ENCODE measurements at regions not wholly inside any gene's neighbourhood (a gene's known extent, or its start where the extent isn't known, plus 50 kb on each side); places are given as distances from the start of the nearest gene placed in this dataset.

DNA sequence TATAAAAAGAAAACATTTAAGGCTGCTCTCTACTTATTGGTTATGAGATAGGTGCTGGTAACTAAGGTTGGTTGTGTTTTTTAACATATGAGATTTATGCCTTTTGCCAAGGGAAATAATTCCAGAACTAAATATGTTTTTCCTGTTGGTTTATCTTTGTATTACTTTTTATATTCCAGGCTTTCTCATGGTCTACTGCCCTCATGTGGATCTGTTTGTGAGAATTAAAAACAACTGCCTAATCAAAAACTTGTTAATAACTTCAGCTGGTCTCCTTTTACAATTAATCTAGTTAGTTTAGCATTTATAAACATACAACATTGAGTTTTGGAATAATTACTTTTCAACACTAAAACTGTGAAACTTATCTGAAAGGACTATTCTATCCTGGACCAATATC lies 1208.3 kb downstream of the ADGRL3 start:
- no peak for DNase-seq (ENCODE audit: extremely low read depth, insufficient read length)

DNA sequence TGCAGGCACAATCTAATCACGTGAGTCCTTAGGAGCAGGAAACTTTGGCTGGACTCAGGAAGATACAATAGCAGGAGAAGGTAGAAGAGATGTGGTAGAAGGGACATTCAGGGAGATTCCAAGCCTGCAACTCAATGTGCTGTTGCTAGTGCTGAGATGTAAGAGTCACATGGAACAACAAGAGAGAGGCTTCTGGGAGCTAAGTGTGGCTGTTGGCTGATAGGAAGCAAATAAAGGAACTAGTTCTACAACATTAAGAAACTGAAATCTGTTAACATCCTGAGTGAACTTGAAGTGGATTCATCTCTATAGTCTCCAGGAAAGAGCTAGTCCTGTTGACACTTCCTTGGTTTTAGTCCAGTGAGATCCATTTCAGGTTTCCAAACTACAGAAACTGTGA lies 1207.4 kb downstream of the ADGRL3 start:
- TF ChIP-seq, protein P1, sequence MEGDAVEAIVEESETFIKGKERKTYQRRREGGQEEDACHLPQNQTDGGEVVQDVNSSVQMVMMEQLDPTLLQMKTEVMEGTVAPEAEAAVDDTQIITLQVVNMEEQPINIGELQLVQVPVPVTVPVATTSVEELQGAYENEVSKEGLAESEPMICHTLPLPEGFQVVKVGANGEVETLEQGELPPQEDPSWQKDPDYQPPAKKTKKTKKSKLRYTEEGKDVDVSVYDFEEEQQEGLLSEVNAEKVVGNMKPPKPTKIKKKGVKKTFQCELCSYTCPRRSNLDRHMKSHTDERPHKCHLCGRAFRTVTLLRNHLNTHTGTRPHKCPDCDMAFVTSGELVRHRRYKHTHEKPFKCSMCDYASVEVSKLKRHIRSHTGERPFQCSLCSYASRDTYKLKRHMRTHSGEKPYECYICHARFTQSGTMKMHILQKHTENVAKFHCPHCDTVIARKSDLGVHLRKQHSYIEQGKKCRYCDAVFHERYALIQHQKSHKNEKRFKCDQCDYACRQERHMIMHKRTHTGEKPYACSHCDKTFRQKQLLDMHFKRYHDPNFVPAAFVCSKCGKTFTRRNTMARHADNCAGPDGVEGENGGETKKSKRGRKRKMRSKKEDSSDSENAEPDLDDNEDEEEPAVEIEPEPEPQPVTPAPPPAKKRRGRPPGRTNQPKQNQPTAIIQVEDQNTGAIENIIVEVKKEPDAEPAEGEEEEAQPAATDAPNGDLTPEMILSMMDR (IDR thresholded peaks at IDR 0.05; ENCODE audit: insufficient read depth, low read length, poor library complexity, severe bottlenecking) = no peak
- no peaks in the 10 kb centered on the region for H3K27me3 ChIP-seq (replicated peaks; ENCODE audit: control insufficient read depth, insufficient read depth, low read length)
- no peaks in the 10 kb centered on the region for H3K36me3 ChIP-seq (ENCODE audit: control insufficient read depth, insufficient read depth, low read length)
- DNase-seq (ENCODE audit: extremely low read depth, insufficient read length) = no peak
- no peak overlapping the region for H3K4me3 ChIP-seq (replicated peaks; ENCODE audit: low read depth, low read length)

More for the DNA sequence above, 1208.3 kb downstream of the ADGRL3 start:
- TF ChIP-seq, protein P1 (IDR thresholded peaks at IDR 0.05; ENCODE audit: insufficient read depth, low read length, poor library complexity, severe bottlenecking) = no peak
- Histone ChIP-seq H3K36me3 (ENCODE audit: control insufficient read depth, insufficient read depth, low read length) (no peaks in the 10 kb centered on the region), H3K4me3 (replicated peaks; ENCODE audit: low read depth, low read length) (no peak overlapping the region), H3K27me3 (replicated peaks; ENCODE audit: control insufficient read depth, insufficient read depth, low read length) (no peaks in the 10 kb centered on the region)

DNA sequence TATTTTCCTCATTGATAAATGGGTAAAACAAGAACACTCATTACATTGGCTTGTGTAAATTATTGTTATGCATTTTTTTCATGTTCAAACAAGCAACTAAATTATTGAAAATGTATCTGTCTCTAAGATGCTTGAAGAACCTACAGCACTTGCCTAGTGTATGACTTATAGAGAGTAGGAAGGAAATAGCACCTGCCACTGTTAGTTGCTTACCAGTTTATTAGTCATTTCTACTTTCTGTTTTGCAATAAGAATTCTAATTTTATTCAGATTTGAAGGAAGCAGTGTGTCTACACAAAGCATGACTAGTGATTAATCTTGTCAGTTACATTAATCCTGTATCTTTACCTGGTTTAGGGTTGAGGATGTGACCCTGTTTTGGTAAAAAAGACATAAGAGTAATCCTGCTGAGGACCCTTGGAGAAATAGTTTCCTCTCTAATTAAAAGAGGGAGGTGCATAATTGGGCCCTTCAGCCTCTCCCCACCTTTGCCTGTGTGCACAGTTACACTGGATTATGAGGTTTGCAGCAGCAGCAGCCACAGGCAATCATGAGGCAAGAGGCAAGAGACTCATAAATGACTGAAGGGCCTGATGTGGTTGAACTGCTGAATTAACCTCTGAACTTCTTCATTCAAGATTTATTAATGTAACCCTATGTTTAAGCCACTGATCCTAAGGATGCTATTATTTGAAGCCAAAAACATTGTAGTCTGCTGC lies 1202.1 kb downstream of the ADGRL3 start:
- Histone ChIP-seq H3K4me3 (replicated peaks; ENCODE audit: low read depth, low read length) (no peak overlapping the region), H3K36me3 (ENCODE audit: control insufficient read depth, insufficient read depth, low read length) (no peaks in the 10 kb centered on the region), H3K27me3 (replicated peaks; ENCODE audit: control insufficient read depth, insufficient read depth, low read length) (no peaks in the 10 kb centered on the region)
- TF ChIP-seq, protein P1 (IDR thresholded peaks at IDR 0.05; ENCODE audit: insufficient read depth, low read length, poor library complexity, severe bottlenecking) = no peak
- no peak for DNase-seq (ENCODE audit: extremely low read depth, insufficient read length)

DNA sequence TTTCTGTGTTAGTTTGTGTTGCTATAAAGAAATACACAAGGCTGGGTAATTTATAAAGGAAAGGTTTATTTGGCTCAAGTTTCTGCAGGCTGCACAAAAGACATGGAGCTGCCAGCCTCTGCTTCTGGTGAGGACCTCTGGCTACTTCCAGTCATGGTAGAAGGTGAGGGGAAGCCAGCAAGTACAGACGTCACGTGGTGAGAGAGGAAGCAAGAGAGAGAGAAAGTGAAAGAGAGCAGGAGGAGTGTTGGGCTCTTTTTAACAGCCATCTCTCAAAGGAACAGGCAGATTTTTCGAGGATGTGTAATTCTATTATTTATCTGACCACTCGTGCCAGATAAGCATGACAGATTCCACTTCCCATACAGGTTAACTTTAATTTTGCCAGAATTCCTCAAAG lies 1199.1 kb downstream of the ADGRL3 start:
- DNase-seq (ENCODE audit: extremely low read depth, insufficient read length) = no peak
- Histone ChIP-seq H3K27me3 (replicated peaks; ENCODE audit: control insufficient read depth, insufficient read depth, low read length) (no peaks in the 10 kb centered on the region), H3K4me3 (replicated peaks; ENCODE audit: low read depth, low read length) (no peak overlapping the region), H3K36me3 (ENCODE audit: control insufficient read depth, insufficient read depth, low read length) (no peaks in the 10 kb centered on the region)
- TF ChIP-seq, protein P1 (IDR thresholded peaks at IDR 0.05; ENCODE audit: insufficient read depth, low read length, poor library complexity, severe bottlenecking) = no peak

DNA sequence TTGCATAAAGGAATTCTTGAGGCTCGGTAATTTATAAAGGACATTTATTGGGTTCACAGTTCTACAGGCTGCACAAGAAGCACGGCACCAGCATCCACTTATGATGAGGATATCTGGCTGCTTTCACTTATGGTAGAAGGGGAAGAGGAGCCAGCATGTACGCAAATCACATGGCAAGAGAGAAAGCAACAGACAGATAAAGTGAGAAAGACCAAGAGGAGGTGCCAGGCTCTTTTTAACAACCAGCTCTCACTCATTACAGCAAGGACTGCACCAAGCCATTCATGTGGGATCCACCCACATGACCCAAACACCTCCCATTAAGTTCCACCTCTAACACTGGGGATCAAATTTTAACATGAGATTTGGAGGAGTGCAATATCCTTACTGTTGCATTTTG lies 1198.2 kb downstream of the ADGRL3 start:
- no peak for DNase-seq (ENCODE audit: extremely low read depth, insufficient read length)
- TF ChIP-seq, protein P1 (IDR thresholded peaks at IDR 0.05; ENCODE audit: insufficient read depth, low read length, poor library complexity, severe bottlenecking) = no peak
- Histone ChIP-seq H3K27me3 (replicated peaks; ENCODE audit: control insufficient read depth, insufficient read depth, low read length) (no peaks in the 10 kb centered on the region), H3K4me3 (replicated peaks; ENCODE audit: low read depth, low read length) (no peak overlapping the region), H3K36me3 (ENCODE audit: control insufficient read depth, insufficient read depth, low read length) (no peaks in the 10 kb centered on the region)

DNA sequence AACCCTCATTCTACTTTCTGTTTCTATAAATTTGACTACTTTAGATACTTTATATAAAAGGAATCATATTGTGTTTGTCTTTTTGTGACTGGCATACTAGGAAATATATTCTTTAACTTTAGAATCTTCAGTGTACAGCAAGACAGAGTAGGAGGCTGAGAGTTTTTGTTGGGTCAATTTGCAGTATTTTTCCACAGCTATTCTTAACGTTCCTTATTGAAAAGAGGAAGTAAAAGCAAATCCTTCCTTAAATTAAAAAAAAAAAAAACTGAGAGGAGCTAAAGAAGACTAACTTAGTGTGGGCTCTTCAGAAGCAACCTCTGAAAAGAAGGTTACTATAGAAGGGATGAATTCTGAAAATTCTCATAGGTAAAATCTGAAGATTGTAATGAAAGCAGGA lies 1194.6 kb downstream of the ADGRL3 start:
- H3K27me3 ChIP-seq (replicated peaks; ENCODE audit: control insufficient read depth, insufficient read depth, low read length) = no peaks in the 10 kb centered on the region
- H3K4me3 ChIP-seq (replicated peaks; ENCODE audit: low read depth, low read length) = no peak overlapping the region
- TF ChIP-seq, protein P1 (IDR thresholded peaks at IDR 0.05; ENCODE audit: insufficient read depth, low read length, poor library complexity, severe bottlenecking) = no peak
- H3K36me3 ChIP-seq (ENCODE audit: control insufficient read depth, insufficient read depth, low read length) = no peaks in the 10 kb centered on the region
- no peak for DNase-seq (ENCODE audit: extremely low read depth, insufficient read length)

All from GM06990 (cell line).